ENCODE measurements at regions not wholly inside any gene's neighbourhood (a gene's known extent, or its start where the extent isn't known, plus 50 kb on each side); places are given as distances from the start of the nearest gene placed in this dataset.

GRCh38 chr11:105466582-105467228, 143.2 kb upstream of the GRIA4 start:
- TF ChIP-seq, protein P1, sequence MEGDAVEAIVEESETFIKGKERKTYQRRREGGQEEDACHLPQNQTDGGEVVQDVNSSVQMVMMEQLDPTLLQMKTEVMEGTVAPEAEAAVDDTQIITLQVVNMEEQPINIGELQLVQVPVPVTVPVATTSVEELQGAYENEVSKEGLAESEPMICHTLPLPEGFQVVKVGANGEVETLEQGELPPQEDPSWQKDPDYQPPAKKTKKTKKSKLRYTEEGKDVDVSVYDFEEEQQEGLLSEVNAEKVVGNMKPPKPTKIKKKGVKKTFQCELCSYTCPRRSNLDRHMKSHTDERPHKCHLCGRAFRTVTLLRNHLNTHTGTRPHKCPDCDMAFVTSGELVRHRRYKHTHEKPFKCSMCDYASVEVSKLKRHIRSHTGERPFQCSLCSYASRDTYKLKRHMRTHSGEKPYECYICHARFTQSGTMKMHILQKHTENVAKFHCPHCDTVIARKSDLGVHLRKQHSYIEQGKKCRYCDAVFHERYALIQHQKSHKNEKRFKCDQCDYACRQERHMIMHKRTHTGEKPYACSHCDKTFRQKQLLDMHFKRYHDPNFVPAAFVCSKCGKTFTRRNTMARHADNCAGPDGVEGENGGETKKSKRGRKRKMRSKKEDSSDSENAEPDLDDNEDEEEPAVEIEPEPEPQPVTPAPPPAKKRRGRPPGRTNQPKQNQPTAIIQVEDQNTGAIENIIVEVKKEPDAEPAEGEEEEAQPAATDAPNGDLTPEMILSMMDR (IDR thresholded peaks at IDR 0.05; ENCODE audit: insufficient read depth, low read depth, low read length) = no peak
- no peak for TF ChIP-seq EZH2 (IDR thresholded peaks at IDR 0.05; ENCODE audit: insufficient read depth, low read length)
